OCI-LY1 (cell line): ENCODE measurements at regions not wholly inside any gene's neighbourhood (a gene's known extent, or its start where the extent isn't known, plus 50 kb on each side); places are given as distances from the start of the nearest gene placed in this dataset.

Experiments
- CTCF ChIP-seq: fragments of 200-600 bp; sonication (generic), shearing (Covaris generic); IDR thresholded peaks from 2 replicates; pipeline ENCODE4 v1.5.1; 2017; ENCODE audit warnings: mild to moderate bottlenecking, antibody characterized with exemption, low read length, moderate library complexity, mixed read lengths
- EZH2 ChIP-seq: fragments of 200-600 bp; sonication (generic), shearing (Covaris generic); IDR thresholded peaks from 2 replicates; pipeline ENCODE4 v1.8.0; 2017; ENCODE audit warnings: borderline replicate concordance, mixed run types, mild to moderate bottlenecking, antibody characterized with exemption, low read length, moderate library complexity, mixed read lengths

GRCh38 chrX:30153881-30154260 lies 61.5 kb upstream of the MAGEB2 start:
- TF ChIP-seq CTCF = no peak
- TF ChIP-seq EZH2 = no peak
